Lower lobe of right lung (tissue), 2 donors: ENCODE measurements at regions not wholly inside any gene's neighbourhood (a gene's known extent, or its start where the extent isn't known, plus 50 kb on each side); places are given as distances from the start of the nearest gene placed in this dataset.
"Not testable (repeated sequence)": the region's sequence is repeated elsewhere in the genome, so short reads cannot be mapped to it uniquely, and the experiment has no call there.

Experiments
- ATAC-seq, 2 donors: fragments of 200-7000 bp; cut with Tn5 transposase; one replicate each; pipeline ENCODE4 v1.9.1; 2020 to 2022; ENCODE audit warnings: mild to moderate bottlenecking in 2 of 2, moderate library complexity in 2 of 2
- DNase-seq: peaks from one replicate; pipeline ENCODE4 v3.0.0-alpha.2; 2020
- H3K27ac ChIP-seq: fragments of 200-600 bp; one replicate; pipeline ENCODE4 v1.8.0; 2022
- H3K27me3 ChIP-seq: fragments of 200-600 bp; one replicate; pipeline ENCODE4 v1.8.0; 2022; ENCODE audit warnings: low read depth
- H3K36me3 ChIP-seq: fragments of 200-600 bp; one replicate; pipeline ENCODE4 v1.8.0; 2022; ENCODE audit warnings: mild to moderate bottlenecking
- H3K4me1 ChIP-seq: fragments of 200-600 bp; one replicate; pipeline ENCODE4 v1.8.0; 2022
- H3K4me3 ChIP-seq: fragments of 200-600 bp; one replicate; pipeline ENCODE4 v1.8.0; 2022; ENCODE audit warnings: mild to moderate bottlenecking
- H3K9me3 ChIP-seq: fragments of 200-600 bp; one replicate; pipeline ENCODE4 v1.8.0; 2022
- intact Hi-C: fragments of 100-400 bp; cut with DNase I; formaldehyde crosslinking; loops from one replicate; pipeline ENCODE4 v1.11.0; 2022
- TF ChIP-seq, protein P1 (sequence below): fragments of 200-600 bp; IDR thresholded peaks from one replicate; pipeline ENCODE4 v1.8.0; 2022; ENCODE audit warnings: antibody characterized with exemption, mild to moderate bottlenecking
- donor health status: DM: no; HTN: yes; CAD: no; lungs with severe emphysema.

DNA sequence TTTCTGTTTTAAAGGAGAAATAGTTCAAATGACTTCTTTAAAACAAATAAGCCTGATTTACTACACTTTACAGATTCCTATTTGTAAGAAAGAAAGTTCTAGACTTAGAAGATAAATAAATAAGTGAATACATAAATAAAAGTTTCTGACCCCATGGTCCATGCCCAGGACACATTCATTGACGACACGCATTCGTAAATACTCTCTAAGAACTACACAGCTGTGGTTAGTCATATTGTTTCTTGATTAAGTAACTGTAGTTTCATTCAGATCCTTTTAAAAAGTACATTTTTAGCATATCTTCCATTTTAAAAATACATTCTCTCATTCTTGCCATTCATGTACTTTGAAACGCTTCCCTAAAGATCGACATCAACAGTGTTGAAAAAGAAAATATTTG is 497.4 kb downstream of the SETD4 start:
- TF ChIP-seq, protein P1, sequence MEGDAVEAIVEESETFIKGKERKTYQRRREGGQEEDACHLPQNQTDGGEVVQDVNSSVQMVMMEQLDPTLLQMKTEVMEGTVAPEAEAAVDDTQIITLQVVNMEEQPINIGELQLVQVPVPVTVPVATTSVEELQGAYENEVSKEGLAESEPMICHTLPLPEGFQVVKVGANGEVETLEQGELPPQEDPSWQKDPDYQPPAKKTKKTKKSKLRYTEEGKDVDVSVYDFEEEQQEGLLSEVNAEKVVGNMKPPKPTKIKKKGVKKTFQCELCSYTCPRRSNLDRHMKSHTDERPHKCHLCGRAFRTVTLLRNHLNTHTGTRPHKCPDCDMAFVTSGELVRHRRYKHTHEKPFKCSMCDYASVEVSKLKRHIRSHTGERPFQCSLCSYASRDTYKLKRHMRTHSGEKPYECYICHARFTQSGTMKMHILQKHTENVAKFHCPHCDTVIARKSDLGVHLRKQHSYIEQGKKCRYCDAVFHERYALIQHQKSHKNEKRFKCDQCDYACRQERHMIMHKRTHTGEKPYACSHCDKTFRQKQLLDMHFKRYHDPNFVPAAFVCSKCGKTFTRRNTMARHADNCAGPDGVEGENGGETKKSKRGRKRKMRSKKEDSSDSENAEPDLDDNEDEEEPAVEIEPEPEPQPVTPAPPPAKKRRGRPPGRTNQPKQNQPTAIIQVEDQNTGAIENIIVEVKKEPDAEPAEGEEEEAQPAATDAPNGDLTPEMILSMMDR: no peak
- Histone ChIP-seq H3K9me3 (no peaks in the 10 kb centered on the region), H3K4me3 (no peak overlapping the region), H3K27ac (no peak overlapping the region), H3K36me3 (no peaks in the 10 kb centered on the region), H3K27me3 (no peaks in the 10 kb centered on the region), H3K4me1 (no peaks in the 10 kb centered on the region)
- DNase-seq: no peak
- intact Hi-C loops: no loop called here
- no peak for ATAC-seq

DNA sequence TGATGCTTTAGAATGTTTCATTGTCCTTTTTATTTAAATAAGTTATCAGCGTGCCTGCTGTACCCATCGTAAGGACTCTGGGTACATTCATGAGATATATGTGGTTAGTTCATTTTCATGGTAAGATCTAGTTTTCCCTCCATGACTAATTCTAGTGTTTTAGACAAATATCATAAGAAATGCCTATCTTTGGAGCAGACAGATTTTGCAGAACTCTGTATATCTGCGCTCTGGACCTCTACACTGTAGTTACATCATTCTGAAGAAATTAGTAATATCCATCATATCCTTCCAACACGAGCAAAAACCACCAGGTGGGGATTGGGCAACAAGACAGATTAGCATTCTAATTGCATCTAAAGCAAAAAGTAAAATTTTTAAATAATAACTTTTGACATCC is 499.2 kb downstream of the SETD4 start:
- intact Hi-C loops: no loop called here
- Histone ChIP-seq H3K4me3 (no peak overlapping the region), H3K9me3 (no peaks in the 10 kb centered on the region), H3K4me1 (no peaks in the 10 kb centered on the region), H3K27me3 (no peaks in the 10 kb centered on the region), H3K36me3 (no peaks in the 10 kb centered on the region), H3K27ac (no peak overlapping the region)
- ATAC-seq (no peak), DNase-seq (no peak)
- TF ChIP-seq, protein P1: no peak

DNA sequence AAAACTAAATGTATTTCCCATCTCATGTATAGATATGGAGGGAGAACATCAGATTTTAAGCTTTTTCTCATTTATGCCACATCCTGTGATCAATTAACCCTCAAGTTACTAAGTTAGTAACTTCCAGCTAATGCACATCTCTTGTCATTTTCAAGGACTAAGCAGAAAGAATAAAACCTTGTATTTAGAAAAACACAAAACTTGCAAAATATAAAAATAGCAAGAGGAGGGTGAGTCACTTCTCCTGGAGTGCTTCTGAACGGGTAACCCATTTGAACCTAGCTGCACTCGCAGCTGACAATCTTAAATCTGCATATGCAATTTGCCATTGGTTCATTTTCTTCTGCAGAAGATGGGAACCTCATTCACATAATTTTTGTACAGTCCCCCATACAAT is 500.5 kb downstream of the SETD4 start:
- no peak overlapping the region for H3K4me3 ChIP-seq
- DNase-seq: no peak
- H3K27ac ChIP-seq: no peak overlapping the region
- no peaks in the 10 kb centered on the region for H3K4me1 ChIP-seq
- H3K27me3 ChIP-seq: no peaks in the 10 kb centered on the region
- TF ChIP-seq, protein P1: no peak
- H3K36me3 ChIP-seq: no peaks in the 10 kb centered on the region
- no peaks in the 10 kb centered on the region for H3K9me3 ChIP-seq
- ATAC-seq: no peak
- intact Hi-C loops: no loop called here

DNA sequence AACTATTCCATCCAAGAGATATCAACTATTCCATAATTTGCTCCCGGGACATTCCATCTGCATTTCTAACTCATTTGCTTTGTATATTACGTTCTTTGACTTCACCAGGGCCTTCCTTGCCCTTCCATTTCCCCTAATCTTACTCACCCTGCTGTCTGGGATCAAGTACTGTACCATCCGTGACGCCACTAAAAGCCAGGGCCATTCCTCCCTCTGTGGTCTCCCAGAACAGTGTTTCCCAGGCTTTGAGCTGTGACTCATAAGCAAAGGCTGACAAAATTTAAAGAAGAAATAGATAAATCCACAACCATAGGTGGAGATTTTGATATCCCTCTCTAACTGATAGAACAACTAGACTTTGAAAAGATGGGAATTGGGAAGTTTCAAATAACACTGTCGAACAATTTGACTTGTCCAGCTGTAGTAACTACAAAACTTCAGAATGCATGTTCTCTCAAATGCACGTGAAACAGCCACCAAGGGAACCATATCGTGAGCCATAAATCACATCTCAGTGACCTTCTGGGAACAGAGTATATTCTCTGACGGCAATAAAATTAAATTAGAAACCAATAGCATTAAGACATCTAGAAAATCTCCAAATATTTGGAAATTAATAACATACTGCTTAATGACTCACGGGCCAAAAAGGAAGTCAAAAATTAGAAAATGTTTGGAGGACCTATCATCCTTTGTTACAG is 501.0 kb downstream of the SETD4 start:
- Histone ChIP-seq H3K27ac (no peak overlapping the region), H3K4me3 (no peak overlapping the region), H3K9me3 (no peaks in the 10 kb centered on the region), H3K27me3 (no peaks in the 10 kb centered on the region), H3K4me1 (no peaks in the 10 kb centered on the region), H3K36me3 (no peaks in the 10 kb centered on the region)
- TF ChIP-seq, protein P1: no peak
- intact Hi-C loops: no loop called here
- ATAC-seq (no peak), DNase-seq (no peak)

DNA sequence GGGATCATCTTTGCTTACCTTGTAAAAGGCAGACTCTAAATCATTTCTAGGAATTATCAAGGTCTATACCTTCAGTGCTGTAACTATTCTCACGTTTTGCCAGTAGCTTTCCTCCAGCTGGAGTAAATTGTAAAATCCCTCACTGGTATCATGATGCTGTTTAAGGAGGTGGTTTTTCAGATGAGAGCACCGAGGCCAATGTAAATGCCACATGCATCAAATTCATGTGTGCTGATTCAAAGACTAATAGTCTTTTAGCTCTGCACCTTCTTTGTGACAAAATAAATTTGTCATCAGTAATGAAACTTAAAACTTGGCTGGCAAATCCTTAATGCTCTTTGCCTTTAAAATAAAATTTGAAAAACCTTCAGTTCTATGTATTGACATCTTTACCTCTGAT is 503.8 kb downstream of the SETD4 start:
- no peaks in the 10 kb centered on the region for H3K36me3 ChIP-seq
- no peaks in the 10 kb centered on the region for H3K9me3 ChIP-seq
- H3K27me3 ChIP-seq: no peaks in the 10 kb centered on the region
- ATAC-seq: no peak
- no peak overlapping the region for H3K27ac ChIP-seq
- intact Hi-C loops: no loop called here
- H3K4me1 ChIP-seq: no peaks in the 10 kb centered on the region
- no peak for DNase-seq
- no peak overlapping the region for H3K4me3 ChIP-seq
- TF ChIP-seq, protein P1: no peak

DNA sequence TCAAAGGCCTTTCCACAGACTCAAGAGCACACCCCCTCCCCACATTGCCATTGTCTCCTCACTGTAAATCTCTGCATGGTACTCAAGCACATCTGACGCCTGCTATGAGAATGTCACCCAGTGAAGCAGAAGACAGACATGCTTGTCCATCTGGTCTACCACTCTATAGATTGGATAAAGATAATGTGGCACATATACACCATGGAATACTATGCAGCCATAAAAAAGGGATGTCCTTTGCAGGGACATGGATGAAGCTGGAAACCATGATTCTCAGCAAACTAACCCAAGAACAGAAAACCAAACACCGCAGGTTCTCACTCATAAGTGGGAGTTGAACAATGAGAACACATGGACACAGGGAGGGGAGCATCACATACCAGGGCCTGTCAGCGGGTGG is 503.4 kb upstream of the RUNX1 start:
- ATAC-seq, H3K4me1 ChIP-seq, H3K4me3 ChIP-seq, intact Hi-C loops, H3K9me3 ChIP-seq, DNase-seq, H3K36me3 ChIP-seq, H3K27ac ChIP-seq, H3K27me3 ChIP-seq: not testable (repeated sequence)
